CD14-positive monocyte (primary cell): ENCODE measurements at regions not wholly inside any gene's neighbourhood (a gene's known extent, or its start where the extent isn't known, plus 50 kb on each side); places are given as distances from the start of the nearest gene placed in this dataset.

Source experiments
- DNase-seq, 3 donors: peaks; one replicate each; pipeline ENCODE4 v3.0.0-alpha.2; 2011 to 2022
- H2AFZ ChIP-seq: 2 replicates; pipeline ENCODE4 v1.6.0; 2012; ENCODE audit warnings: mild to moderate bottlenecking, low read depth, low read length, inconsistent platforms; ENCODE audit not compliant: insufficient read depth, poor library complexity, severe bottlenecking
- H3K27ac ChIP-seq, 2 donors: 1 replicate in 1 of 2; 2 replicates in 1 of 2; pipeline ENCODE4 v1.5.1; 2012 to 2013; ENCODE audit warnings: low read length in 2 of 2, control low read depth in 1 of 2, inconsistent platforms in 1 of 2, low read depth in 1 of 2, mild to moderate bottlenecking in 1 of 2
- H3K27me3 ChIP-seq, 2 donors: one replicate each; pipeline versions ENCODE4 v1.6.0 to v1.6.1; 2011 to 2013; ENCODE audit warnings: low read length in 2 of 2; ENCODE audit not compliant: control insufficient read depth in 2 of 2, insufficient read depth in 2 of 2
- H3K36me3 ChIP-seq, 2 donors: replicated peaks in 1 of 2; 1 replicate in 1 of 2; 2 replicates in 1 of 2; pipeline versions ENCODE4 v1.5.1 to v1.6.1; 2012 to 2013; ENCODE audit warnings: low read length in 2 of 2, control low read depth in 1 of 2, inconsistent platforms in 1 of 2, mild to moderate bottlenecking in 1 of 2; ENCODE audit not compliant: insufficient read depth in 2 of 2, control insufficient read depth in 1 of 2
- H3K4me1 ChIP-seq, 2 donors: 1 replicate in 1 of 2; 2 replicates in 1 of 2; pipeline versions ENCODE4 v1.5.1 to v1.6.1; 2012 to 2013; ENCODE audit warnings: low read length in 2 of 2, control low read depth in 1 of 2, inconsistent platforms in 1 of 2, mild to moderate bottlenecking in 1 of 2, moderate library complexity in 1 of 2; ENCODE audit not compliant: insufficient read depth in 2 of 2, control insufficient read depth in 1 of 2
- H3K4me2 ChIP-seq: replicated peaks from 2 replicates; pipeline ENCODE3; 2012; ENCODE audit warnings: low read length, moderate library complexity, mild to moderate bottlenecking; ENCODE audit not compliant: poor library complexity, severe bottlenecking; ENCODE audit errors: extremely low read depth
- H3K4me3 ChIP-seq, 3 experiments: fragments of 200-600 bp in 1 of 3; sonication (generic) in 1 of 3; replicated peaks in 1 of 3; 1 replicate in 2 of 3; 2 replicates in 1 of 3; pipeline ENCODE4 v1.5.1; 2011 to 2013; ENCODE audit warnings: low read length in 3 of 3, mild to moderate bottlenecking in 3 of 3, control low read depth in 2 of 3, low read depth in 2 of 3, inconsistent platforms in 1 of 3, moderate library complexity in 1 of 3
- H3K79me2 ChIP-seq: 2 replicates; pipeline ENCODE4 v1.6.0; 2012; ENCODE audit warnings: mild to moderate bottlenecking, control low read depth, inconsistent platforms, low read length, moderate library complexity; ENCODE audit not compliant: insufficient read depth
- H3K9ac ChIP-seq: 2 replicates; pipeline ENCODE4 v1.6.0; 2017; ENCODE audit warnings: low read length, mild to moderate bottlenecking; ENCODE audit not compliant: insufficient read depth, poor library complexity, severe bottlenecking
- H3K9me3 ChIP-seq, 2 donors: replicated peaks in 1 of 2; 1 replicate in 1 of 2; 2 replicates in 1 of 2; pipeline versions ENCODE4 v1.5.1 to v1.6.1; 2012 to 2013; ENCODE audit warnings: low read length in 2 of 2, control low read depth in 1 of 2; ENCODE audit not compliant: control insufficient read depth in 1 of 2, insufficient read depth in 1 of 2
- H4K20me1 ChIP-seq: 2 replicates; pipeline ENCODE4 v1.6.0; 2012; ENCODE audit warnings: mild to moderate bottlenecking, low read length, control low read depth, moderate library complexity; ENCODE audit not compliant: insufficient read depth
- H3K27ac Mint-ChIP-seq, 7 donors: one replicate each; pipeline ENCODE4 v1.8.0; 2020; ENCODE audit warnings: mild to moderate bottlenecking in 7 of 7, mixed read lengths in 7 of 7, moderate library complexity in 6 of 7, inconsistent platforms in 2 of 7
- H3K27me3 Mint-ChIP-seq, 3 donors: one replicate each; pipeline ENCODE4 v1.8.0; 2021 to 2022; ENCODE audit warnings: low read depth in 3 of 3, mild to moderate bottlenecking in 3 of 3, mixed read lengths in 3 of 3, moderate library complexity in 3 of 3, inconsistent platforms in 1 of 3
- H3K36me3 Mint-ChIP-seq, 2 donors: one replicate each; pipeline ENCODE4 v1.8.0; 2020; ENCODE audit warnings: mixed read lengths in 2 of 2, inconsistent platforms in 1 of 2, mild to moderate bottlenecking in 1 of 2
- H3K4me1 Mint-ChIP-seq: one replicate; pipeline ENCODE4 v1.8.0; 2020; ENCODE audit warnings: mild to moderate bottlenecking, mixed read lengths
- H3K4me3 Mint-ChIP-seq, 2 donors: one replicate each; pipeline ENCODE4 v1.8.0; 2020; ENCODE audit warnings: mild to moderate bottlenecking in 2 of 2, mixed read lengths in 2 of 2, moderate library complexity in 1 of 2
- H3K9me3 Mint-ChIP-seq, 7 donors: one replicate each; pipeline ENCODE4 v1.8.0; 2020 to 2022; ENCODE audit warnings: mixed read lengths in 7 of 7, mild to moderate bottlenecking in 6 of 7, moderate library complexity in 6 of 7, inconsistent platforms in 2 of 7
- CTCF ChIP-seq: fragments of 200-600 bp; IDR thresholded peaks from one replicate; pipeline ENCODE4 v1.8.0; 2022; ENCODE audit warnings: antibody characterized with exemption, mild to moderate bottlenecking
- WGBS: methylation state at CpG from one replicate; pipeline ENCODE4 v1.1.5; 2013; ENCODE audit warnings: missing lambda C conversion rate; ENCODE audit not compliant: insufficient coverage; 5-methylcytosine and 5-hydroxymethylcytosine counted together
- intact Hi-C, 2 donors: fragments of 100-400 bp; cut with micrococcal nuclease; formaldehyde crosslinking; loops; one replicate each; pipeline versions ENCODE4 v1.15.0 to v1.15.1; 2023

GRCh38 chr13:42729857-42730402 is 51.5 kb upstream of the FAM216B start:
- H3K27ac Mint-ChIP-seq: no peak overlapping the region
- H3K4me3 Mint-ChIP-seq: no peak overlapping the region
- Histone ChIP-seq H3K9ac (no peak overlapping the region), H3K79me2 (no peaks in the 10 kb centered on the region), H3K27ac (no peak overlapping the region), H3K4me3 (no peak overlapping the region), H4K20me1 (no peaks in the 10 kb centered on the region), H3K36me3 (no peaks in the 10 kb centered on the region), H3K4me1 (peaks cover 0 to 8% of the 10 kb centered on the region in 2 donors), H3K4me2 (no peak overlapping the region), H2AFZ (no peak overlapping the region), H3K27me3 (no peaks in the 10 kb centered on the region), H3K9me3 (no peaks in the 10 kb centered on the region)
- peaks cover 0 to 8% (median 0%) of the 10 kb centered on the region in 7 donors for H3K9me3 Mint-ChIP-seq
- DNase-seq: no peak
- WGBS: no CpG with 5 or more reads among the region's 1 CpG
- intact Hi-C loops: loop anchor here in 1 of 2 donors (10.0 kb wide), 1 partner anchor 1145 kb away; the partner anchor contains the start of genes CCDC122 and LACC1
- TF ChIP-seq CTCF: no peak
- H3K4me1 Mint-ChIP-seq: peaks cover 12% of the 10 kb centered on the region
- no peaks in the 10 kb centered on the region for H3K36me3 Mint-ChIP-seq
- peaks cover 0 to 2% (median 0%) of the 10 kb centered on the region in 3 donors for H3K27me3 Mint-ChIP-seq
